ENCODE measurements at regions not wholly inside any gene's neighbourhood (a gene's known extent, or its start where the extent isn't known, plus 50 kb on each side); places are given as distances from the start of the nearest gene placed in this dataset.

GRCh38 chr9:113753398-113754119 is 122.5 kb upstream of the ZNF618 start:
- TF ChIP-seq CTCF (conservative IDR thresholded peaks at IDR 0.05; ENCODE audit: low read depth, low read length) (no peak), ELK1 (IDR thresholded peaks at IDR 0.05; ENCODE audit: borderline replicate concordance, low read depth, low read length) (no peak), BHLHE40 (IDR thresholded peaks at IDR 0.05; ENCODE audit: low read depth, low read length) (no peak), CEBPB (IDR thresholded peaks at IDR 0.05; ENCODE audit: low read depth, low read length) (no peak), USF2 (IDR thresholded peaks at IDR 0.05; ENCODE audit: low read depth, low read length) (no peak), MAZ (IDR thresholded peaks at IDR 0.05; ENCODE audit: borderline replicate concordance, low read depth, low read length) (no peak), NFE2L2 (IDR thresholded peaks at IDR 0.05; ENCODE audit: low read depth, low read length) (no peak), RCOR1 (IDR thresholded peaks at IDR 0.05; ENCODE audit: insufficient replicate concordance, low read length) (no peak), POLR2A (IDR thresholded peaks at IDR 0.05; ENCODE audit: low read depth, low read length) (no peak), RAD21 (IDR thresholded peaks at IDR 0.05; ENCODE audit: low read length) (no peak), MXI1 (IDR thresholded peaks at IDR 0.05; ENCODE audit: borderline replicate concordance, low read depth, low read length) (no peak), MAFK (IDR thresholded peaks at IDR 0.05; ENCODE audit: low read depth, low read length) (no peak)

Measured in IMR-90 (cell line).